ENCODE measurements at regions not wholly inside any gene's neighbourhood (a gene's known extent, or its start where the extent isn't known, plus 50 kb on each side); places are given as distances from the start of the nearest gene placed in this dataset.

GRCh38 chr2:6429210-6429986 is 436.3 kb downstream of the CMPK2 start:
- no peak for DNase-seq

GRCh38 chr2:6434438-6434837 is 431.3 kb downstream of the CMPK2 start:
- no peak for DNase-seq

DNA sequence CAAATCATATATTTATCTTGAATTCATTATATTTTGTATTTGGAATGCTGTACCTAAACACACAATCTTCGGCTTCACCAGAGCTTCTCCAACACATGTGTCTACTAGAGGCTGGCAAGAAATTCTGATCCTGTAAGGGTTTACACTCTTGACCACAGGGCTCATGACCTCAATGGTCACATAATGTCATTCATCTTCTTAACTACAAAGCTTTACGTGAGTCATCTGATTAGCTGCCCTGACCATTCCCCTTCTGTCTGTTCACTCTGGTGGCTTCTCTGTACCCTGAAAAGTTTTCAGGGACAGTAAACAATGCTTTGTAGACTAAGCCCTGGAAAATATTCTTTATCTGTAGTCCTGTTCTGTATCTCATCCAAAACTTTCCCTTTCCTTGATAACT is 423.9 kb downstream of the CMPK2 start:
- DNase-seq, result no peak

- no peak for DNase-seq
Measured at GRCh38 chr2:6442252-6442985, 423.3 kb downstream of the CMPK2 start.

DNA sequence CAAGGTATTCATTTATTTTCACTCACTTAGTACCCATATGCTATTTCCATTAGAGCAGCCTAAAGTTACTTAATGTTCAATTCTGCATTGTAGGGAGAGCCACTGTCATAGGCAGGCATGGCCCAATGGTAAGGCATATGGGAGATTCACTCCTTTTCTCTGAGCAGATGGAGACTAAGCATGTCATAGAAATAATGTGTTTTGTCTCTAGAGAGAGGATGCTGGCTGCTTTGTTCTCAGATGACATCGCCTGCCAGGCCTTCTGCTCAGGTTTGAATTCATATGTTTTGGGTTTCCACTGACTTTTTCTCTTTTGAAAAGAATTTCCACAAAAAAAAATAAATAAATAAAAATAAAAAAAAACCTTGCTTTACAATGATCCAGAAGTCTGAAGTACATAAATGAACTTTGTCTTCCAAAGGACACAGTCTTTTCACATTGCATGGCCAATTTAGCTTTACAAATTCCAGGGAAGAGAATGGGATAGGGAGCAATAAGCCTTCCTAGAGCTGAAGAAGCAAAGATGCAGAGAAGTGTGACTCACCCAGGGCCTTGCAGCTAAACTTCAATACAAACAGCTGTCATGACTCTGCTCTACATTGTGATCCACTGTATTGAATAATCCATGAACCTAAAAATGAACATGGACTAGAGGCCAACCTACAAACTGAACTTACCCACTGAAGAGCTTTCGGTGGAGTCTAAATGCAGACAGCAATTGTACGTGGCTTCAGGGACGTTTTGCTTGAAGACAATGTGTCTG is 422.5 kb downstream of the CMPK2 start:
- no peak for DNase-seq

DNA sequence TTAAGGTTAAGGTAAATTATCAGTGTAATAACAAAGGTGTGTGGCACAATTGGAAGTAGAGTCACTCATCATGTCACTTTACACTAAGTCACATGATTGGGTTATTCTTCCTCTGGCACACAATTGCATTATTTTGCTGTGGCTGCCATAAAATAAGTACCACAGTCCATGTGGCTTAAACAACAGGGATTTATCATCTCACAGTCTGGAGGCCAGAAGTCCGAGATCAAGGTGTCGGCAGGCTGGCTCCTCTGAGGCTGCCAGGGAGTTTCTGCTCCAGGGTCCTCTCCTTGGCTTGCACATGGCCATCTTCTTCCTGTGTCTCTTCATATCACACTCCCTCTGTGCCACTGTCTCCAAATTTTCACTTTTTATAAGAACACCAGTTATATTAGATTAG is 421.2 kb downstream of the CMPK2 start:
- no peak for DNase-seq

DNA sequence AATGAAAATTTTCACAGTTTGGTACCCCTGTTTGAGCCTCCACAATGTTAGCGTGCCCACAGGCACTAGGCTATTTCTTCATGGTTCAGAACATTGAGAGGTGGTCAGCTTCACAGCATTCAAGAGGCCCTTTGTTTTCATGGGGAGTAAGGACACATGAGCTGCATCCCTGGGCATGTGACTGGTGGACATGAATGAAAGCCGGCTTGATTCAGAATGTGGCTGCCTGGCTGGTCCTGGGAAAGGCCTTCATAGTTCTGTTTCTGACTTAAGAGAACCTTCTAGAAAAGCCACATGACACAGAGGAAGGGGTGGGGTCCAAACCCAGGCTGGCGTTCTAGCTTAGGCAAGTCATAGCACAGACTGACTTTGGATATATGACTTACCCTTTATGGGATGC is 420.6 kb downstream of the CMPK2 start:
- DNase-seq, result no peak

DNA sequence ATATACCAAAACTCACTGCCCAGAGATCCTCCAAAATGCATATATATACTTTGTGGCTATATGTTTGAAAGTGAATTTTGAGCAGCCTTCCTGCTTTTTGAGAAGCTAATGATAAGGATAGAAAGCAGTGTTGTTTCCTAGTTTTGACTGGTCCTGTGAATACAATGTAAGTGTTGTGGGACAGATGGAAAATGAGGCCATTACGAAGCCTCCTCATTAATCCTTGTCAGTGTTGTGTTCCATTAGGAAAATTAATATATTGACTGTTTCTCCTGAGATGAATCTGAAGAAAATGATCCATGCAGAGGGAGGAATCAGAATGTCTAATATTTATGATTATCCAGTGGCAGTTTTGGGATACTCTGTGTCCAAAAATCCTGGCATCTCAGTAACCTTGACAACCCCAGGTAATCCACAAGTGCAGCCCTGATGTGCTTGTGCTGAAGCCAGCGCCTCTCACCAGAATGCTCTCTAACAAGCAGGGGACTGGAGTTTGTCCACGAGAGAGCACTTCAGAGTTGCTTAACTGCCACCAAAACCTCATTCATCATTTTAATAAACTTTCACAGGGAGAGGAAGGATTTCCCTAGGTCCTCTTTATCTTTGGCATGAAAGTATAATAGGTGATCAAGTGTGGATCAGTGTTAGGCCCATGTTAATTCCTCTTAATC is 418.6 kb downstream of the CMPK2 start:
- no peak for DNase-seq

- DNase-seq, result no peak
Measured at GRCh38 chr2:6448893-6449292, 416.8 kb downstream of the CMPK2 start.

DNA sequence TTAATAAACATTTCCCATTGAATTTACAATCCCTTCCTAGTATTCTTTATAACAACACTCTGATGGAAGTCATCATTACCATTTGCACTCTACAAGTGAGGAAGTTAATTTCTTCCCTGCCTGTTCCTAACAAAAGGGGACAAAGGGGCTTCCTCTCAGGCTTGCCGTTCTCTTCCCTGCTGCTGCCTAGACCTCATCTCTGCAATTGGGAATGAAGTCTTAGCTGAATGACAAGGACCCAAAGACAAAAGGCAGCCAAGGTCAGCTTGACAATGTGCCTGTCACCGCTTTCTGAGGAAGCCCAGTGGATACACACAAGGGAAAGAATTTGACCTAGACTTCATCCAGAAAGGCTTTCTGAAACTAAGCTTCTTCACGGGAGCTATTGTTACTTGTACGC is 416.4 kb downstream of the CMPK2 start:
- DNase-seq, result no peak

- no peak for DNase-seq
Measured at GRCh38 chr2:6452702-6453481, 412.8 kb downstream of the CMPK2 start.

- no peak for DNase-seq
Measured at GRCh38 chr2:6454286-6454990, 411.3 kb downstream of the CMPK2 start.

- DNase-seq, result no peak
Measured at GRCh38 chr2:6459138-6459537, 406.6 kb downstream of the CMPK2 start.

- DNase-seq, result no peak
Measured at GRCh38 chr2:6470518-6470917, 395.2 kb downstream of the CMPK2 start.

GRCh38 chr2:6471419-6471818 is 394.3 kb downstream of the CMPK2 start:
- DNase-seq, result no peak

DNA sequence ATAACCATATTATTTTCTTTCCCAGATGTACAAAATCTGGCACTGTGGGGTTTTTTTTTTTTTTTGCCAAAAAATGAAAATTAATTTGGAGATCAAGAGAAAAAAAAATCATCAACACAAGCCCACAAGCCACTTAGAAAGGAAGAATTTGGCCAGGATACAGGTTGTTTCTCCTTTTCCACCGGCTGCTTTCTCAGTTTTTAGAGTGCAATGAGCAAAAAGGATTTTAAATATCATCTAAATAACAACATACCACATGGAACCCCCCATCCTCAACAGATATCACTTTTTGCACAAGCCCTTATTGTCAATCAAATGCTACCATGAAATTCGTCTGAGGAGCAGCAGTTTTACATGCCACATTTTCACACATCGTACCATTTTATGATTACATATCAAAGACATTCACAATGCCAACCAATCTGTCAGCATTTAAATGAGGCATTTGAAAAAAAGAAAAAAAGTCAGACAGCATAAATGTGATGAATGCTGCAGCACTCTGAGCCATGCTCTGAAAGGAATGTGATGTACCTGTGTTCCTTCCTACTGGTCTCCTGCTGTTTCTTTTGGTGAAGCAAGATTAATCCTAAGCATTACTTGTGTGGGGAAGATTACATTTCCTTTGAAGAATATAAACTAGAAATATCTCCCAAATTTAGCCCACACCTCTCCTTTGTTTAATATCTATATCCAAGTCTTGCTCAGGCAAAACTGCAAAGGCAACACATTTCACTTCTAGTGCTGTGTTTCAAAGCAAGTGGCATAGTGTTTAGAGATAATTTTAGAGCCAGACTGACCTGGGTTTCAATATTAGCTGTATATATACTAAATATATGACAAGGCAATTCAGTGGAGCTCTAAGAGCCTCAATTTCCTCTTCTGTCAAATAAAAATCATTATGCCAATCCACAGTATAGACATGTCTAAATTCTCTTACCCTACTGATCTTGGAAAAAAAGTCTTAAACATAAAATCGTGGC is 391.3 kb downstream of the CMPK2 start:
- DNase-seq, result no peak

DNA sequence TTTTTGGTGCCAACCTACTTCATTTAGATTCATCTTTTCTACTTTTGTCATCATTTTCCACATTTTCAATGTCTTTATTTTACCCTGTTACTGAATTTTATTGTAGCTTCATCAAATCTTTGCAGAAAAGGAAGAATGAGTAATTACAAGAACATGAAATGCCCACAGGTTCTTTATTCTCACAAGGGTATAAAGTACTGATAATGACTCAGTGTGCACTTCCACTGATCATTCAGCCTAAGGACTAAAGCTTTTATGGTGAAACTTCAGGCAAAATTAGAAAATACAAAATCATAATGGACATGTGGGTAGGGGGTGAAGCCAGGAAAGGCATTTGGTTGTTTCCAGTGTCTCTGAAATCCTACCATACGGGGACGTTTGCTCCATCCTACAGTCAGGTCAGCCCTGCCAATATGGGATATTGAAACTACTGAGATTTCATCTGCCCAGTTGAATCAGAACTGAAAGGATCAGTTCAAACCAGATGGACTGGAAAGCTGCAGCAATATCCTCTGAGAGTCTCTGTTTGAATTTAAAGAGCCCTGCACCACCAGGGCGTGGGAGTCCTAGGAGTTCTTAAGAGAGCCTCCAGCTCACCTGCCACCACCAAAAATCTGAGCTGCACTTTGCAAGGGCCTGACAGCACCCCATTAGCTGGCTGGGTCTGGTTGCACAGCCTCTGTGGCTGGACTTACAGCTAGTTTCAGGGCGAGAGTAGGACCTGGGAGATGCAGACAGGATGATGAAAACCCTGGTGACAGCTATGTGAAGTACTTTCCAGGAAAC is 390.4 kb downstream of the CMPK2 start:
- DNase-seq, result no peak

GRCh38 chr2:6480514-6480913 is 385.2 kb downstream of the CMPK2 start:
- no peak for DNase-seq

DNA sequence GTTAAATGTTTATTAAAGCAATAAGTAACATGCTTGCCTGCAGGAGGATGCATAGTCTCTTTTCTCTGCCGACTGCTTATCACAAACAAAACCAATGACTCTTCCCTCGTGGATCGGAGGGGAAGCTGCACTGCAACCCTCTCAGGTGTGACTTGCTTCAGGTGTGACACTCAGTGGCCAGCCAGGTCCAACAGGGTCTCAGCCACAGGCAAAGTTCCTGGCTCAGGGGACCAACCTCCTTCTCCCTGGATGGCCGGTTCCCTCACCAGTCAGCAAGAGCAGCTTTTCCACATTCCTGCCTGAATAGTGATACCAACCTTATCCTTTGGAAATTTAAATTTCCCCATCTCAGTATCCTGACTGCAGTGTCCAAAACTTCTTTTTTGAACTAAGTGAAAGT is 383.5 kb downstream of the CMPK2 start:
- DNase-seq, result no peak

GRCh38 chr2:6487765-6488164 is 377.9 kb downstream of the CMPK2 start:
- no peak for DNase-seq
